H1 (cell line): ENCODE measurements at regions not wholly inside any gene's neighbourhood (a gene's known extent, or its start where the extent isn't known, plus 50 kb on each side); places are given as distances from the start of the nearest gene placed in this dataset.

Experiments used
- CTCF ChIA-PET: fragments of 300-600 bp; sonication (Branson Sonifier 250); formaldehyde crosslinking; loops from one replicate; lab custom pipeline; 2021; ENCODE audit not compliant: partially characterized antibody; lab: Charles Lee
- POLR2A ChIA-PET: fragments of 300-600 bp; sonication (Branson Sonifier 250); formaldehyde crosslinking; loops from one replicate; lab custom pipeline; 2021; ENCODE audit warnings: inconsistent platforms; ENCODE audit not compliant: partially characterized antibody; lab: Charles Lee
- DNase-seq, 2 experiments: peaks; one replicate each; pipeline versions ENCODE4 v3.0.0 to v3.0.0-alpha.2; 2010 to 2022; ENCODE audit warnings: low spot score in 2 of 2, low read depth in 1 of 2, mixed read lengths in 1 of 2
- FAIRE-seq: peaks from 2 replicates; lab custom pipeline; 2011; peaks lifted over from hg19 to GRCh38; lab: Jason Lieb, UNC
- H2AFZ ChIP-seq: 2 replicates; pipeline ENCODE4 v1.8.1; 2012; ENCODE audit warnings: low read length, inconsistent platforms
- H2AK5ac ChIP-seq: 2 replicates; pipeline ENCODE4 v1.6.1; 2013; ENCODE audit warnings: low read depth, low read length
- H2BK120ac ChIP-seq: replicated peaks from 2 replicates; pipeline ENCODE3; 2013; ENCODE audit warnings: low read depth, low read length, inconsistent platforms
- H2BK12ac ChIP-seq: 2 replicates; pipeline ENCODE4 v1.6.1; 2013; ENCODE audit warnings: low read depth, low read length
- H2BK15ac ChIP-seq: 2 replicates; pipeline ENCODE4 v1.6.1; 2013; ENCODE audit warnings: low read length
- H2BK20ac ChIP-seq: 2 replicates; pipeline ENCODE4 v1.6.1; 2013; ENCODE audit warnings: low read length
- H2BK5ac ChIP-seq: 2 replicates; pipeline ENCODE4 v1.6.1; 2013; ENCODE audit warnings: low read depth, low read length
- H3K14ac ChIP-seq: 2 replicates; pipeline ENCODE4 v1.6.1; 2013; ENCODE audit warnings: inconsistent platforms; ENCODE audit not compliant: insufficient read length
- H3K18ac ChIP-seq: 2 replicates; pipeline ENCODE4 v1.6.1; 2013; ENCODE audit warnings: low read length; ENCODE audit errors: extremely low read depth
- H3K23ac ChIP-seq: 2 replicates; pipeline ENCODE4 v1.6.1; 2013; ENCODE audit warnings: inconsistent platforms; ENCODE audit not compliant: insufficient read length
- H3K23me2 ChIP-seq: 2 replicates; pipeline ENCODE4 v1.6.1; 2013; ENCODE audit warnings: low read depth, low read length
- H3K27ac ChIP-seq: 2 replicates; pipeline ENCODE4 v1.6.1; 2011; ENCODE audit warnings: low read depth, low read length, inconsistent platforms
- H3K27me3 ChIP-seq, 4 experiments: replicated peaks in 1 of 4; 1 replicate in 1 of 4; 2 replicates in 3 of 4; pipeline versions ENCODE4 v1.6.1 to v1.8.1; 2011 to 2013; ENCODE audit warnings: low read length in 3 of 4, mild to moderate bottlenecking in 3 of 4, inconsistent platforms in 2 of 4, mixed read lengths in 2 of 4, moderate library complexity in 1 of 4; ENCODE audit not compliant: control insufficient read depth in 3 of 4, insufficient read depth in 3 of 4; ENCODE audit errors: extremely low read depth in 1 of 4
- H3K36me3 ChIP-seq, 4 experiments: 2 replicates each; pipeline versions ENCODE4 v1.6.1 to v1.8.1; 2011 to 2013; ENCODE audit warnings: mild to moderate bottlenecking in 4 of 4, low read length in 3 of 4, moderate library complexity in 2 of 4, control low read depth in 1 of 4, inconsistent platforms in 1 of 4; ENCODE audit not compliant: insufficient read depth in 4 of 4, control insufficient read depth in 2 of 4
- H3K4ac ChIP-seq: replicated peaks from 2 replicates; pipeline ENCODE3; 2013; ENCODE audit warnings: low read length, low read depth, mixed read lengths, inconsistent platforms; ENCODE audit not compliant: insufficient read length
- H3K4me1 ChIP-seq, 4 experiments: replicated peaks in 1 of 4; 1 replicate in 1 of 4; 2 replicates in 3 of 4; pipeline versions ENCODE4 v1.6.1 to v1.8.1; 2011 to 2013; ENCODE audit warnings: low read length in 3 of 4, inconsistent platforms in 2 of 4, mixed read lengths in 1 of 4; ENCODE audit not compliant: insufficient read depth in 4 of 4, control insufficient read depth in 3 of 4
- H3K4me2 ChIP-seq, 2 experiments: 2 replicates each; pipeline versions ENCODE4 v1.6.1 to v1.8.1; 2011 to 2013; ENCODE audit warnings: low read depth in 2 of 2, low read length in 2 of 2, control low read depth in 1 of 2, inconsistent platforms in 1 of 2, mild to moderate bottlenecking in 1 of 2; ENCODE audit not compliant: insufficient read depth in 1 of 2
- H3K4me3 ChIP-seq, 4 experiments: fragments of 200-600, 300-600 bp in 1 of 4; sonication (generic), shearing (Covaris generic), sonication (Bioruptor Twin) in 1 of 4; 2 replicates each; pipeline versions ENCODE4 v1.5.1 to v1.8.1; 2011 to 2016; ENCODE audit warnings: low read length in 4 of 4, low read depth in 3 of 4, control low read depth in 2 of 4, inconsistent platforms in 2 of 4, mild to moderate bottlenecking in 2 of 4, mixed read lengths in 1 of 4, moderate library complexity in 1 of 4; ENCODE audit not compliant: insufficient read depth in 2 of 4; ENCODE audit errors: extremely low read depth in 1 of 4
- H3K56ac ChIP-seq: replicated peaks from 2 replicates; pipeline ENCODE3; 2013; ENCODE audit warnings: low read depth, mild to moderate bottlenecking, mixed read lengths, low read length, inconsistent platforms; ENCODE audit not compliant: insufficient read length
- H3K79me1 ChIP-seq: 2 replicates; pipeline ENCODE4 v1.6.1; 2013; ENCODE audit warnings: low read depth, low read length, control low read depth
- H3K79me2 ChIP-seq, 2 experiments: 2 replicates each; pipeline versions ENCODE4 v1.6.1 to v1.8.1; 2012 to 2013; ENCODE audit warnings: low read length in 2 of 2, mild to moderate bottlenecking in 2 of 2, inconsistent platforms in 1 of 2; ENCODE audit not compliant: insufficient read depth in 2 of 2, control insufficient read depth in 1 of 2
- H3K9ac ChIP-seq, 4 experiments: replicated peaks in 1 of 4; 1 replicate in 1 of 4; 2 replicates in 3 of 4; pipeline versions ENCODE4 v1.6.1 to v1.8.1; 2011 to 2013; ENCODE audit warnings: low read depth in 3 of 4, low read length in 3 of 4, control low read depth in 2 of 4, mild to moderate bottlenecking in 2 of 4, moderate library complexity in 2 of 4, inconsistent platforms in 1 of 4; ENCODE audit errors: extremely low read depth in 1 of 4
- H3K9me3 ChIP-seq, 2 experiments: 2 replicates each; pipeline versions ENCODE4 v1.6.1 to v1.8.1; 2012 to 2013; ENCODE audit warnings: mild to moderate bottlenecking in 2 of 2, moderate library complexity in 2 of 2, control low read depth in 1 of 2, inconsistent platforms in 1 of 2, low read depth in 1 of 2, low read length in 1 of 2, mixed read lengths in 1 of 2; ENCODE audit not compliant: insufficient read depth in 2 of 2
- H4K20me1 ChIP-seq, 2 experiments: replicated peaks in 1 of 2; 2 replicates each; pipeline versions ENCODE3 to v1.8.1; 2011 to 2013; ENCODE audit warnings: inconsistent platforms in 2 of 2, low read length in 2 of 2, mild to moderate bottlenecking in 1 of 2; ENCODE audit not compliant: insufficient read depth in 2 of 2, control insufficient read depth in 1 of 2
- H4K5ac ChIP-seq: 2 replicates; pipeline ENCODE4 v1.6.1; 2013; ENCODE audit warnings: low read length, low read depth, mixed read lengths, inconsistent platforms; ENCODE audit not compliant: insufficient read length
- H4K8ac ChIP-seq: 2 replicates; pipeline ENCODE4 v1.8.0; 2013; ENCODE audit warnings: mild to moderate bottlenecking, moderate library complexity, low read length, inconsistent platforms; ENCODE audit not compliant: insufficient read depth; ENCODE audit errors: extremely low read depth
- H4K91ac ChIP-seq: replicated peaks from 2 replicates; pipeline ENCODE3; 2013; ENCODE audit warnings: low read length, mixed read lengths, inconsistent platforms; ENCODE audit not compliant: insufficient read length
- CBX8 ChIP-seq: fragments of 300-800, 300-1000 bp; sonication (generic); IDR thresholded peaks from 2 replicates; pipeline ENCODE4 v1.7.1; 2016; ENCODE audit warnings: low read depth, low read length, borderline replicate concordance
- SAP30 ChIP-seq: fragments of 300-600 bp; sonication (generic); IDR thresholded peaks from 2 replicates; pipeline ENCODE4 v1.7.1; 2012; ENCODE audit warnings: low read length, moderate library complexity, mild to moderate bottlenecking, inconsistent platforms; ENCODE audit not compliant: insufficient read depth, insufficient replicate concordance
- SIRT6 ChIP-seq: IDR thresholded peaks from one replicate; pipeline ENCODE4 v1.7.1; 2012; ENCODE audit warnings: low read length, inconsistent platforms
- SP4 ChIP-seq: IDR thresholded peaks from 2 replicates; pipeline ENCODE4 v1.6.1; 2012; ENCODE audit warnings: low read length, inconsistent platforms
- SRF ChIP-seq: IDR thresholded peaks from 2 replicates; pipeline ENCODE4 v1.6.1; 2011; ENCODE audit warnings: mild to moderate bottlenecking, low read depth, low read length, moderate library complexity
- TAF1 ChIP-seq: IDR thresholded peaks from 2 replicates; pipeline ENCODE4 v1.6.1; 2011; ENCODE audit warnings: mild to moderate bottlenecking, low read depth, low read length
- WGBS, 2 experiments: shearing (Covaris generic) in 1 of 2; methylation state at CpG; one replicate each; pipeline versions ENCODE4 v1.1.6 to v1.1.7; 2013 to 2015; ENCODE audit warnings: low lambda C conversion rate in 2 of 2, mixed read lengths in 2 of 2, inconsistent platforms in 1 of 2, low coverage in 1 of 2, missing lambda C conversion rate in 1 of 2; ENCODE audit not compliant: insufficient replicate concordance in 2 of 2, insufficient coverage in 1 of 2, insufficient read length in 1 of 2; ENCODE audit errors: extremely low coverage in 1 of 2, missing lambda C conversion rate in 1 of 2; 5-methylcytosine and 5-hydroxymethylcytosine counted together

GRCh38 chr3:147793841-147794240 lies 384.7 kb downstream of the ZIC1 start:
- Histone ChIP-seq H3K18ac (no peak overlapping the region), H3K23me2 (no peaks in the 10 kb centered on the region), H3K9me3 (no peaks in the 10 kb centered on the region), H4K5ac (no peak overlapping the region), H2BK15ac (no peak overlapping the region), H2AK5ac (no peak overlapping the region), H4K8ac (no peak overlapping the region), H3K4ac (no peak overlapping the region), H3K14ac (no peak overlapping the region), H3K79me2 (no peaks in the 10 kb centered on the region), H3K36me3 (no peaks in the 10 kb centered on the region), H2BK120ac (no peak overlapping the region), H3K4me3 (no peak overlapping the region), H3K4me1 (no peaks in the 10 kb centered on the region), H3K56ac (no peak overlapping the region), H2BK12ac (no peak overlapping the region), H3K23ac (no peak overlapping the region), H2BK5ac (no peak overlapping the region), H2BK20ac (no peak overlapping the region), H3K27me3 (no peaks in the 10 kb centered on the region), H3K27ac (no peak overlapping the region), H3K79me1 (no peaks in the 10 kb centered on the region), H3K9ac (no peak overlapping the region), H4K20me1 (no peaks in the 10 kb centered on the region), H2AFZ (no peak overlapping the region), H4K91ac (no peak overlapping the region), H3K4me2 (no peak overlapping the region)
- ChIA-PET CTCF (interaction anchor here (0.7 kb wide), 1 partner anchor 9 kb away, joined by 3 read pairs; no protein-coding TSS in a partner anchor), POLR2A (no interaction called here)
- WGBS, 2 experiments: 98% methylated on average over 2 of the region's 2 CpGs; no CpG with 5 or more reads in 1 of the 2 experiments
- TF ChIP-seq SP4 (no peak), TAF1 (no peak), SAP30 (no peak), SRF (no peak), SIRT6 (no peak), CBX8 (no peak)
- DNase-seq: no peak
- FAIRE-seq: no peak
